ENCODE measurements at regions not wholly inside any gene's neighbourhood (a gene's known extent, or its start where the extent isn't known, plus 50 kb on each side); places are given as distances from the start of the nearest gene placed in this dataset.

DNA sequence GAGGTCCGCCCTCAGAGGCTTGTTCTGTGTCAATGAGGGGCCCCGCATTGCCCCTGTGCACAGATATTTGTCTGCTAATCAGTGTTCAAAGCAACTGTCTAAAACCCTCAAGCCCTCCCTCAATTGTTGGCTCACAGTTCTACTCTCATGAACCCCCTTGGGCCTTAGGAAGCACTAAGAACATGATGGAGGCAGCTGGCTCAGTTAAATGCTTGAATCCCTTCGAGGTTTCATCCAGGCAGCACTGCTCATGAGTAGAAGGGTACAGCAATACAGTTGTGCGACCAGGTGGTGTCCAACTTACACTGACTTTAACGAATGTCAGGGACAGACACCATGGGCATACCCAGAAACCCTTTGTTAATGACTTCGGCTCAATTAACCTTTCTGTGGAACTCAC, 89.2 kb upstream of the WSCD1 start:
- ATAC-seq (ENCODE audit: low read depth) (no peak), DNase-seq (no peak)
- TF ChIP-seq, protein P1, sequence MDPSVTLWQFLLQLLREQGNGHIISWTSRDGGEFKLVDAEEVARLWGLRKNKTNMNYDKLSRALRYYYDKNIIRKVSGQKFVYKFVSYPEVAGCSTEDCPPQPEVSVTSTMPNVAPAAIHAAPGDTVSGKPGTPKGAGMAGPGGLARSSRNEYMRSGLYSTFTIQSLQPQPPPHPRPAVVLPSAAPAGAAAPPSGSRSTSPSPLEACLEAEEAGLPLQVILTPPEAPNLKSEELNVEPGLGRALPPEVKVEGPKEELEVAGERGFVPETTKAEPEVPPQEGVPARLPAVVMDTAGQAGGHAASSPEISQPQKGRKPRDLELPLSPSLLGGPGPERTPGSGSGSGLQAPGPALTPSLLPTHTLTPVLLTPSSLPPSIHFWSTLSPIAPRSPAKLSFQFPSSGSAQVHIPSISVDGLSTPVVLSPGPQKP (IDR thresholded peaks at IDR 0.05; ENCODE audit: borderline replicate concordance, low read depth, low read length), result no peak
- TF ChIP-seq MAZ (IDR thresholded peaks at IDR 0.05; ENCODE audit: borderline replicate concordance, low read depth, low read length) (no peak), CTCF (conservative IDR thresholded peaks at IDR 0.05; ENCODE audit: low read depth, low read length) (no peak), POLR2A (IDR thresholded peaks at IDR 0.05; ENCODE audit: low read depth, low read length) (no peak), BHLHE40 (IDR thresholded peaks at IDR 0.05; ENCODE audit: low read depth, low read length) (no peak), RCOR1 (IDR thresholded peaks at IDR 0.05; ENCODE audit: insufficient replicate concordance, low read length) (no peak), CEBPB (IDR thresholded peaks at IDR 0.05; ENCODE audit: low read depth, low read length) (no peak), MXI1 (IDR thresholded peaks at IDR 0.05; ENCODE audit: borderline replicate concordance, low read depth, low read length) (no peak)
- TF ChIP-seq, protein P2, sequence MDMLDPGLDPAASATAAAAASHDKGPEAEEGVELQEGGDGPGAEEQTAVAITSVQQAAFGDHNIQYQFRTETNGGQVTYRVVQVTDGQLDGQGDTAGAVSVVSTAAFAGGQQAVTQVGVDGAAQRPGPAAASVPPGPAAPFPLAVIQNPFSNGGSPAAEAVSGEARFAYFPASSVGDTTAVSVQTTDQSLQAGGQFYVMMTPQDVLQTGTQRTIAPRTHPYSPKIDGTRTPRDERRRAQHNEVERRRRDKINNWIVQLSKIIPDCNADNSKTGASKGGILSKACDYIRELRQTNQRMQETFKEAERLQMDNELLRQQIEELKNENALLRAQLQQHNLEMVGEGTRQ (IDR thresholded peaks at IDR 0.05; ENCODE audit: low read depth, low read length), result no peak
- Histone ChIP-seq H3K14ac (replicated peaks; ENCODE audit: low read depth, low read length) (no peak overlapping the region), H2AFZ (replicated peaks; ENCODE audit: low read length, poor library complexity) (no peak overlapping the region), H3K56ac (ENCODE audit: extremely low read depth, insufficient read depth, low read length) (no peak overlapping the region), H2BK5ac (ENCODE audit: low read depth, low read length, poor library complexity, severe bottlenecking) (no peak overlapping the region), H4K5ac (ENCODE audit: low read depth, low read length) (no peak overlapping the region), H4K91ac (ENCODE audit: insufficient read depth, low read depth, low read length) (no peak overlapping the region), H2BK120ac (ENCODE audit: low read depth, low read length) (no peak overlapping the region), H3K9me1 (ENCODE audit: insufficient read depth, low read length) (no peaks in the 10 kb centered on the region), H3K36me3 (ENCODE audit: control insufficient read depth, insufficient read depth, low read length) (no peaks in the 10 kb centered on the region), H4K8ac (ENCODE audit: low read depth in 2 of 2, low read length in 2 of 2) (no peak overlapping the region), H3K4me2 (ENCODE audit: low read depth, low read length) (no peak overlapping the region), H2AK5ac (ENCODE audit: low read depth, low read length) (no peak overlapping the region), H3K27ac (ENCODE audit: insufficient read depth, low read length) (no peak overlapping the region), H3K4me1 (ENCODE audit: control insufficient read depth, insufficient read depth, low read length) (no peaks in the 10 kb centered on the region), H2AK9ac (replicated peaks; ENCODE audit: low read depth, low read length, poor library complexity) (no peak overlapping the region), H3K4me3 (ENCODE audit: insufficient read depth, low read depth, low read length) (no peak overlapping the region), H3K23ac (ENCODE audit: low read depth, low read length) (no peak overlapping the region), H3K9ac (ENCODE audit: low read depth, low read length) (no peak overlapping the region), H3K27me3 (ENCODE audit: control insufficient read depth, insufficient read depth, low read length) (no peaks in the 10 kb centered on the region), H4K20me1 (ENCODE audit: insufficient read depth, low read length) (no peaks in the 10 kb centered on the region), H2BK15ac (ENCODE audit: low read depth, low read length) (no peak overlapping the region), H2BK20ac (ENCODE audit: low read depth, low read length) (no peak overlapping the region), H3K9me3 (ENCODE audit: control insufficient read depth, insufficient read depth, low read length) (peaks cover 17% of the 10 kb centered on the region), H3K4ac (ENCODE audit: low read depth, low read length) (no peak overlapping the region), H3K79me1 (ENCODE audit: low read depth in 1 of 2, low read length in 2 of 2) (no peaks in the 10 kb centered on the region), H3K18ac (ENCODE audit: low read depth, low read length) (no peak overlapping the region)
- dilution Hi-C loops (cut with HindIII; ENCODE audit: low sequenced_read_pairs, unreplicated experiment), result no loop called here
- POLR2A ChIA-PET (ENCODE audit: unreplicated experiment), result no interaction called here
- intact Hi-C loops (cut with micrococcal nuclease), result no loop called here
- in situ Hi-C loops (cut with MboI; ENCODE audit: low sequenced_read_pairs), result no loop called here
- CTCF ChIA-PET, result no interaction called here
- BruUV-seq (replicated peaks), result no TSS peak
- WGBS, 2 experiments (ENCODE audit: extremely low coverage in 2 of 2, insufficient read length in 1 of 2), result 40% methylated on average over 1 of the region's 6 CpGs; no CpG with 5 or more reads in 1 of the 2 experiments
